WTC11 (cell line): ENCODE measurements at regions not wholly inside any gene's neighbourhood (a gene's known extent, or its start where the extent isn't known, plus 50 kb on each side); places are given as distances from the start of the nearest gene placed in this dataset.

Experiments used
- ATAC-seq: fragments of 200-7000 bp; cut with Tn5 transposase; 2 replicates; pipeline ENCODE4 v1.10.0; 2021; ENCODE audit warnings: mild to moderate bottlenecking, moderate library complexity
- CTCF ChIA-PET: fragments of 300-600 bp; sonication (Branson Sonifier 250); formaldehyde crosslinking; loops from one replicate; lab custom pipeline; 2021; ENCODE audit warnings: antibody characterized with exemption; lab: Charles Lee
- POLR2A ChIA-PET: fragments of 350-600 bp; sonication (Branson Sonifier 250); formaldehyde crosslinking; loops from one replicate; lab custom pipeline; 2021; ENCODE audit warnings: antibody characterized with exemption; lab: Charles Lee
- DNase-seq: peaks from one replicate; pipeline ENCODE4 v3.0.0; 2021; ENCODE audit warnings: low spot score
- H3K27ac Mint-ChIP-seq: 2 replicates; pipeline ENCODE4 v1.8.0; 2021; ENCODE audit warnings: mixed read lengths
- H3K27me3 Mint-ChIP-seq: 2 replicates; pipeline ENCODE4 v1.8.0; 2021; ENCODE audit warnings: low read depth, mild to moderate bottlenecking, moderate library complexity, mixed read lengths
- H3K36me3 Mint-ChIP-seq: 2 replicates; pipeline ENCODE4 v1.8.0; 2021; ENCODE audit warnings: mixed read lengths
- H3K4me1 Mint-ChIP-seq: 2 replicates; pipeline ENCODE4 v1.8.0; 2022; ENCODE audit warnings: mixed read lengths
- H3K4me3 Mint-ChIP-seq: 2 replicates; pipeline ENCODE4 v1.8.0; 2021; ENCODE audit warnings: mild to moderate bottlenecking, moderate library complexity, mixed read lengths
- H3K9me3 Mint-ChIP-seq: 2 replicates; pipeline ENCODE4 v1.8.0; 2021; ENCODE audit warnings: mixed read lengths
- CREM ChIP-seq: sonication (generic); formaldehyde crosslinking; IDR thresholded peaks from 2 replicates; pipeline ENCODE4 v1.8.1; 2022; ENCODE audit warnings: mild to moderate bottlenecking, missing genetic modification reagents, moderate library complexity
- EMX1 ChIP-seq: fragments of 250-450 bp; sonication (Bioruptor Pico); IDR thresholded peaks from 2 replicates; pipeline ENCODE4 v1.8.0; 2021; ENCODE audit warnings: mild to moderate bottlenecking
- GABPB1 ChIP-seq: sonication (generic); formaldehyde crosslinking; IDR thresholded peaks from 2 replicates; pipeline ENCODE4 v1.8.1; 2023; ENCODE audit warnings: mild to moderate bottlenecking, missing genetic modification reagents
- HMGA2 ChIP-seq: fragments of 250-450 bp; sonication (Bioruptor Pico); IDR thresholded peaks from 2 replicates; pipeline ENCODE4 v1.4.0; 2021; ENCODE audit warnings: mild to moderate bottlenecking, moderate library complexity
- JAZF1 ChIP-seq: fragments of 250-450 bp; sonication (Bioruptor Pico); IDR thresholded peaks from 2 replicates; pipeline ENCODE4 v1.9.0; 2021; ENCODE audit warnings: moderate library complexity, mild to moderate bottlenecking, inconsistent platforms
- KAT7 ChIP-seq: sonication (generic); formaldehyde crosslinking; IDR thresholded peaks from 2 replicates; pipeline ENCODE4 v1.8.1; 2023; ENCODE audit warnings: missing genetic modification reagents, mild to moderate bottlenecking, borderline replicate concordance
- MAX ChIP-seq: sonication (generic); formaldehyde crosslinking; IDR thresholded peaks from 2 replicates; pipeline ENCODE4 v1.8.0; 2022; ENCODE audit warnings: mild to moderate bottlenecking, missing genetic modification reagents
- NFYB ChIP-seq: sonication (generic); formaldehyde crosslinking; conservative IDR thresholded peaks from 2 replicates; pipeline ENCODE4 v1.8.0; 2022; ENCODE audit warnings: low read depth, missing genetic modification reagents
- NR2C2 ChIP-seq: sonication (generic); formaldehyde crosslinking; IDR thresholded peaks from 2 replicates; pipeline ENCODE4 v1.8.0; 2022; ENCODE audit warnings: mild to moderate bottlenecking, missing genetic modification reagents
- STAT6 ChIP-seq: sonication (generic); formaldehyde crosslinking; conservative IDR thresholded peaks from 2 replicates; pipeline ENCODE4 v1.8.1; 2023; ENCODE audit warnings: mild to moderate bottlenecking, low read depth, missing genetic modification reagents, moderate library complexity
- TEAD4 ChIP-seq: sonication (generic); formaldehyde crosslinking; IDR thresholded peaks from 2 replicates; pipeline ENCODE4 v1.8.0; 2022; ENCODE audit warnings: mild to moderate bottlenecking, missing genetic modification reagents
- TP53 ChIP-seq: sonication (generic); formaldehyde crosslinking; IDR thresholded peaks from 2 replicates; pipeline ENCODE4 v1.8.1; 2023; ENCODE audit warnings: mild to moderate bottlenecking, missing genetic modification reagents
- USF1 ChIP-seq: sonication (generic); formaldehyde crosslinking; IDR thresholded peaks from 2 replicates; pipeline ENCODE4 v1.8.0; 2022; ENCODE audit warnings: mild to moderate bottlenecking, missing genetic modification reagents
- ZNF263 ChIP-seq: sonication (generic); formaldehyde crosslinking; IDR thresholded peaks from 2 replicates; pipeline ENCODE4 v1.8.1; 2022; ENCODE audit warnings: low read depth, mild to moderate bottlenecking, moderate library complexity, missing genetic modification reagents
- ZSCAN18 ChIP-seq: fragments of 250-450 bp; sonication (Bioruptor Pico); IDR thresholded peaks from 2 replicates; pipeline ENCODE4 v2.1.2; 2022; ENCODE audit warnings: mild to moderate bottlenecking, moderate library complexity
- TF ChIP-seq, protein P1 (sequence below): sonication (generic); formaldehyde crosslinking; IDR thresholded peaks from 2 replicates; pipeline ENCODE4 v1.8.0; 2023; ENCODE audit warnings: mild to moderate bottlenecking, missing genetic modification reagents

DNA sequence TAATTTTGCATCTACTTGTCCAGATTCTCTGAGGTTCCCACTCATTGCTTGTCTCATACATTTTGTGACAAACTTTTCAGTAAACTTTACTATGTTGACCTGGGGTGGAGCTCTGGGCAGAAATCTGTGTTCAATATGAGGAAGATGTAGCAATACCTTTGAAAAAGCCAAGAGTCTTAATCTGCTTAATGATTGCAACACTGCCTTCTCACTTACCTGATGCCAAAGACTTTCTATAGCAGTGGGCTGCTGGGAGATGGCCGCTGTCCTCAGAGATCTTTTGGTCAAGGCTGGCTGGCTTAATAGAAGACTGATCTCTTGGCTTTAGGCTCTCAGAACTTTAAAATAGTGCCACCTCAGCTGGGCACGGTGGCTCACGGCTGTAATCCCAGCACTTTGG is 70.1 kb upstream of the RBM24 start:
- CTCF ChIA-PET, result interaction anchor here (1.2 kb wide), 1 partner anchor 472 kb away, joined by 3 read pairs; no protein-coding TSS in a partner anchor
- H3K4me1 Mint-ChIP-seq, result 0 out of 2 replicates have a peak, but pooled peaks cover 4% of the 10 kb centered on the region
- ATAC-seq, result no peak

More for the DNA sequence above, 70.1 kb upstream of the RBM24 start:
- Mint-ChIP-seq H3K27me3 (peaks cover 2% of the 10 kb centered on the region; the same call in 1 of the 2 replicates), H3K9me3 (peaks cover 45% of the 10 kb centered on the region), H3K4me3 (no peak overlapping the region), H3K27ac (no peak overlapping the region), H3K36me3 (peaks cover 20% of the 10 kb centered on the region)
- no peak for DNase-seq
- TF ChIP-seq ZSCAN18 (no peak), KAT7 (no peak), JAZF1 (CRISPR knock-in tag) (no peak), MAX (no peak), EMX1 (no peak), STAT6 (no peak), USF1 (no peak), GABPB1 (CRISPR knock-in tag) (no peak), HMGA2 (CRISPR knock-in tag) (no peak), CREM (no peak), TP53 (CRISPR knock-in tag) (no peak), NFYB (CRISPR knock-in tag) (no peak), TEAD4 (CRISPR knock-in tag) (no peak), ZNF263 (CRISPR knock-in tag) (no peak), NR2C2 (CRISPR knock-in tag) (no peak)
- TF ChIP-seq, protein P1, sequence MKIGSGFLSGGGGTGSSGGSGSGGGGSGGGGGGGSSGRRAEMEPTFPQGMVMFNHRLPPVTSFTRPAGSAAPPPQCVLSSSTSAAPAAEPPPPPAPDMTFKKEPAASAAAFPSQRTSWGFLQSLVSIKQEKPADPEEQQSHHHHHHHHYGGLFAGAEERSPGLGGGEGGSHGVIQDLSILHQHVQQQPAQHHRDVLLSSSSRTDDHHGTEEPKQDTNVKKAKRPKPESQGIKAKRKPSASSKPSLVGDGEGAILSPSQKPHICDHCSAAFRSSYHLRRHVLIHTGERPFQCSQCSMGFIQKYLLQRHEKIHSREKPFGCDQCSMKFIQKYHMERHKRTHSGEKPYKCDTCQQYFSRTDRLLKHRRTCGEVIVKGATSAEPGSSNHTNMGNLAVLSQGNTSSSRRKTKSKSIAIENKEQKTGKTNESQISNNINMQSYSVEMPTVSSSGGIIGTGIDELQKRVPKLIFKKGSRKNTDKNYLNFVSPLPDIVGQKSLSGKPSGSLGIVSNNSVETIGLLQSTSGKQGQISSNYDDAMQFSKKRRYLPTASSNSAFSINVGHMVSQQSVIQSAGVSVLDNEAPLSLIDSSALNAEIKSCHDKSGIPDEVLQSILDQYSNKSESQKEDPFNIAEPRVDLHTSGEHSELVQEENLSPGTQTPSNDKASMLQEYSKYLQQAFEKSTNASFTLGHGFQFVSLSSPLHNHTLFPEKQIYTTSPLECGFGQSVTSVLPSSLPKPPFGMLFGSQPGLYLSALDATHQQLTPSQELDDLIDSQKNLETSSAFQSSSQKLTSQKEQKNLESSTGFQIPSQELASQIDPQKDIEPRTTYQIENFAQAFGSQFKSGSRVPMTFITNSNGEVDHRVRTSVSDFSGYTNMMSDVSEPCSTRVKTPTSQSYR (CRISPR knock-in tag), result no peak
- POLR2A ChIA-PET, result no interaction called here
